DMS153 (cell line): ENCODE measurements at regions not wholly inside any gene's neighbourhood (a gene's known extent, or its start where the extent isn't known, plus 50 kb on each side); places are given as distances from the start of the nearest gene placed in this dataset.
"Not testable (repeated sequence)": the region's sequence is repeated elsewhere in the genome, so short reads cannot be mapped to it uniquely, and the experiment has no call there.

Experiments
- DNase-seq: peaks from one replicate; lab custom pipeline; 2025; lab: John Stamatoyannopoulos, UW

DNA sequence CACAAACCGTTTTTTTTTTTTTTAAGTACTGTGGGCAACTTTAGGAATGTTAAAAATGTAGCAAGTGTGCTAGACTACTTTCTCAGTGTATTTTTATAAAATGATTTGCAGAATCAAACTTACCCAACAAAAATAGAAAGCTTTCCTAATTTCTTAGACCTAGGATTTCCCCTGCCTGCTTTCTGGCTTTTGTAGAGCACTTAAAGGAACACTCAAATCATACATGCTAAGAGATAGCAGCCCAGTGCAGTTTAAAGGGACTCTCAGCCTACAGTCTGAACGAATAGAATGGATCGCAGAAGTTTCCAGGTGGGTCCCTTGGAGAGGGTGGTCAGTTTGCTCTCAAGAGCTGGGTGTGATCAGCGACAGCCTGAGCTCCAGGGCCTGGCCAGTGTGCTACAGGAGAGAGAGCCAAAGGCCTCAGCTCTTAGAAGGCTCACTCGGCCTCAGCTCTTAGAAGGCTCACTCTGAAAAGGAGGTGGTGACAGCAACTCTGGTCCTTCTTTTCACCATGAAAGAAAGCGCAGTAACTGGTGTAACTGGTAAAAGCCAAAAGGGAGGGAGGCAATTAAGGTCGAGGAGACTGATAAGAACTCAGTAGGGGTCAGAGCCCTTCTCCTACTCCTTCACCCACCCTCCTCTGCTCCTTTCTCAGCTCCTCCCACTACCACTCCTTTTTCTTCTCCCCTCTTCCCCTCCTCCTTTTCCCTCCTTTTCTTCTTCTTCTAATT lies 142.4 kb downstream of the ZFP64 start:
- no peak for DNase-seq

DNA sequence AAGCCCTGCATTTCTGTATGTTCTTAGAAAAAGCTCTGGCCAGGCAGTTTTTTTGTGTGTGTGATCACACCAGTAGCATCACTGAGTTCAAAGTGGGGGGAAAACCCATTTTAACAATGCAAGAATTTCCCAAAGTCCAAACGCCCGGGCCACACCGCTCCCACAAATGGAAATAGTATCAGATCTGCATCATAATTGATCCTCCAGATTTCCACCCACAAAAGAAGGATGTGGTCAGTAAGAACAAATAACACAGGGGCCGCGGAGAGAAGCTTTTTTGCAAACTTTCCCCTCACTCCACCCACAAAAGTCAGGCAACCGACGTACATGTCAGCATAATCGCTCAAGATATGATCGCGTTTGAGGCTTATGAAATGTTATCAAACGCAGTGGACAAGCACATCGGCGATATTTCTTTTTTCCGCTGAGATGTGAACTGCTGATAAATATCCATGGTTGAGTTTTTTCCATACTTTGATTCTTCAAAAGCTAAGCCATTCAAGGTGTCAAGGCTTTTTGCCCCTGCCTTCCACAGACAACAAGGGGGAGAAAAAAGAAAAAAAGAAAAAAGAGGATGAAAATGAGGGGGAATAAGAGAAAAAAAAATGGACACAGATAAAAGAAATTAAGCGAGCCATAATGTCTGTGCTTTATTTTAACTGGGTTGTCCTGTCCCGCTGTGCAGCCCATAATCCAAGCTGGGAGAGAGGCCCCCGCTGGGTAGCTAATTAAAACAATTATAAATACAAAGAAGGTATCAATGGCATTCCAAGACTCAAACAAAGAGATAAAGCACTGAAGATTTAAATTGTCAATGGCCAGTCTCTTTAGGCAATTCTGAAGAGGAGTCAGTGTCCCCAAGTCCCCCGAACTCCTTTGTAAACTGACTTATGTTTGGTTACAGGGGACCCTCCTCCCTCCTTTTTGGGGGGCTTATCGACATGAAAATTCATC lies 143.5 kb downstream of the ZFP64 start:
- DNase-seq: no peak

DNA sequence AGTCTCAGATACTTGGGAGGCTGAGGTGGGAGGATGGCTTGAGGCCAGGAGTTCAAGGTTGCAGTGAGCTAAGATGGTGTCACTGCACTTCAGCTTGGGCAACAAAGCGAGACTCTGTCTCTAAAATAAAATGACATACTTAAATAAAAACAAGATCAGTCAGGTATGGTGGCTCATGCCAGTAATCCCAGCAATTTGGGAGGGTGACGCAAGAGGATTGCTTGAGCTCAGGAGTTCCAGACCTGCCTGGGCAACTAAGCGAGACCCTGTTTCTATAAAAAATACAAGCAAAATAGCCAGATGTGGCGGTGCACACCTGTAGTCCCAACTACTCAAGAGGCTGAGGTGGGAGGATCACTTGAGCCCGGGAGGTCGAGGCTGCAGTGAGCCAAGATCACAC lies 149.6 kb downstream of the ZFP64 start:
- no peak for DNase-seq

DNA sequence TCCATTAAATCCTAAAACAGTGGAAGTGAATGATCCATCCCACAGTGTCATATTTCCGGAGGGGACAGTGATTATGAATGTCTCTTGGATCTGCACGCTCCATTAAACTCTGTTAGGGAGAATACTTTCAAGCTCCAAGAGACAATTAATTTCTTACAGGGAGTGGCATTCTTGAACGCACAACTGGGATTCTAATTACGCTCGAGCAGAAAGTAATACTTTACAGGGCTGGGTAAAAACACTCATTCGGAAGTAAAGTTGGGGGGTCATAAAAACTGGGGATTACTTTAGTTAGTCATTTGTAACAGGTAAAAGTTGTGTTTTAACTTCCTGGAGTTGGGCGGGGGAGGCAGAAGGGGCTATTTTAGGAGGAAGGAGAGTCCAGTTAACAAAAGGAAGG lies 151.8 kb downstream of the ZFP64 start:
- DNase-seq: no peak

DNA sequence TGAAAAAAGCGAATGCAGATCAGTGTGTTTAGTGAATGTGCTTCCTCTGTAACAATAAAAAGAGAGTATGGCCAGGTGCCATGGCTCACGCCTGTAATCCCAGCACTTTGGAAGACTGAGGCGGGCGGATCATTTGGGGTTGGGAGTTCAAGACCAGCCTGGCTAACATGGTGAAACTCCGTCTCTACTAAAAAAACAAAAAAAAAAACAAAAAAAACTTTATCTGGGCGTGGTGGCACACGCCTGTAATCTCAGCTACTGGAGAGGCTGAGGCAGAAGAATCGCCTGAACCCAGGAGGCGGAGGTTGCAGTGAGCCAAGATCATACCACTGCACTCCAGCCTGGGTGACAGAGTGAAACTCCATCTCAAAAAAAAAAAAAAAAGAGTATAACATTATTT lies 152.9 kb downstream of the ZFP64 start:
- not testable (repeated sequence) for DNase-seq

DNA sequence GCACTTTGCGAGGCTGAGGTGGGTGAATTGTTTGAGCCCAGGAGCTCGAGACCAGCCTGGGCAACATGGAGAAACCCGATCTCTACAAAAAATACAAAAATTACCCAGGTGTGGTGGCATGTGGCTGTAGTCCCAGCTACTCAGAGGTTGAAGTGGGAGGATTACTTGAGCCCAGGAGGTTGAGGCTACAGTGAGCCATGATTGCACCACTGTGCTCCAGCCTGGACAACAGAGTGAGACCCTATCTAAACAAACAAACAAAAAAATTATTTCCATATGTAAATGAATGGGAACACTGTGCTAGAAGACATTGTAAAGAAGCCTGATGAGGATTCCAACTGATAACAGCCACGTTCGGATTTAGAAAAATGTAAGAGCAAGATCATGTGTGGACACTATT lies 154.2 kb downstream of the ZFP64 start:
- DNase-seq: no peak

DNA sequence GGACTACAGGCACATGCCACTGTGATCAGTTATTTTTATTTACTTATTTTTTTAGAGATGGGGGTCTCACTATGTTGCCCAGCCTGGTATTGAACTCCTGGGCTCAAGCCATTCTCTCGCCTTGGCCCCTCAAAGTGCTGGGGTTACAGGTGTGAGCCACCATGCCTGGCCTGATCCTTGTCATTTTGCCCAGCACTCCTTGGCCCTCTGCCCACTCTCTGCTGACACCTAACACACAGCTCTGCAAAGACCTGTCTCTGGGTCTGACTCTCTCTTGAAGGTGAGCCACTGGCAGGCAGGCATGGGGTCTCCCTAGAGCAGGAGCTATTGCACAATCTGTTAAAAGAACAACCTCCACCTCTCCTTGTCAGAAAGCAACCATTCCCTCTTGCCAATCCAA lies 155.6 kb downstream of the ZFP64 start:
- no peak for DNase-seq

DNA sequence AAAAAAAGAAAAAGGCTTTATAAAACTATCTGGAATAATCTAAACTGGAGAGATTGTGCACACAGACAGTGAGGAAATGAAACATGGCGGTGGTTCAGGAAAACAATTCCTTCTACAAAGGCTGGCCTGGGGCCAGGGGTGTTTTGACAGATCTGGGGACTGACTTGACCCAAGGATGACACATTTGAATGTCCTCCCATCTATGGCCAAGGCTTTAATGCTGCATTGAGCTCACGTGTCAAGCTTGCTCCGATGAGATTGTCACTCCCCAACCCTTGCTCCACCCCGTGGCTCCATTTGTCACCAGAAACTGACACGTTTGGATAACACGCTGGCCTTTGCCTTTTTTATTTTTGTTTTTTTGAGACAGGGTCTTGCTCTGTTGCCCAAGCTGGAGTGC lies 156.1 kb downstream of the ZFP64 start:
- DNase-seq: no peak

DNA sequence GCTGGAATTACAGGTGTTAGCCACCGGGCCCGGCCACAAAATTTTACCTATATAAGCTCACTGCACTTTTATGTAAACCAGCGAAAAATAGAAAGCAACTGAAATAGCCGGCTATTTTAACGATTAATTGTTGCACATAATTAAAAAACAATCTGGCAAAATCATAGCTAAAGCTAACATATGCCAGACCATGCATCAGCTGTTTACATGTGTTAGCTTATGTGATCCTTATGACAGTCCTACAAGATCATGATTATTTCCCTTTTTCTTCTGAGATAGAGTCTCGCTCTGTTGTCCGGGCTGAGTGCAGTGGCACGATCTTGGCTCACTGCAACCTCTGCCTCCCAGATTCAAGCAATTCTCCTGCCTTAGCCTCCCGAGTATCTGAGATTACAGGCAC lies 157.0 kb downstream of the ZFP64 start:
- no peak for DNase-seq

DNA sequence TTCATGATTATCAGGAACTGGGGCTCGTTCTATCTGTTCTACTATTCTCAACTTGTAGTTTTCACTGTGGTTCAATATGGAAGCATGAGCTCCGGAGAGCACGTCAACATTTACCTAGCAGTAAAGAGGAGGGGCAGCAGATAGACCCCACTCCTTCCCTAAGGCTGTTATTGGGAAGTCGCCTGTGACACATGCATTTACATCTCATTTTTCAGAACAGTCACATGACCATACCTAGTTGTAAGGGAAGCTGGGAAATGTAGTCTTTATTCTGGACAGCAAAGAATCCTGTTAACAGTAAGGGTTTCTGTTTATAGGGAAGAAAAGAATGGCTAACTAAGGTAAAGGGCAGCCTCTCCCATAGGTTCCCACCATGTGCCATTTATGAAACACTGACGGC lies 158.3 kb downstream of the ZFP64 start:
- DNase-seq: no peak

DNA sequence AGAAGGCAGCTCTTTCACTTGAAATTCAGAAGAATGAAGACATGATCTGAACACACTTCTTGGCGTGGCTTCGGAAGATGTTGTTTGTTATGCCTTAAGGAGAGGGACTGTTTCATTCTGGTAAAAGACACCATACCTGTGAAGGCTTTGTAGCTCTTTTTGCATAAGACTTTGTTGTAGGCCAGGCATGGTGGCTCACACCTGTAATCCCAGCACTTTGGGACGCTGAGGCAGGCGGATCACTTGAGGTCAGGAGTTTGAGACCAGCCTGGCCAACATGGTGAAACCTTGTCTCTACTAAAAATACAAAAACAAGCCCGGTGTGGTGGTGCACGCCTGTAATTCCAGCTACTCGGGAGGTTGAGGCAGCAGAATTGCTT lies 159.3 kb downstream of the ZFP64 start:
- not testable (repeated sequence) for DNase-seq

DNA sequence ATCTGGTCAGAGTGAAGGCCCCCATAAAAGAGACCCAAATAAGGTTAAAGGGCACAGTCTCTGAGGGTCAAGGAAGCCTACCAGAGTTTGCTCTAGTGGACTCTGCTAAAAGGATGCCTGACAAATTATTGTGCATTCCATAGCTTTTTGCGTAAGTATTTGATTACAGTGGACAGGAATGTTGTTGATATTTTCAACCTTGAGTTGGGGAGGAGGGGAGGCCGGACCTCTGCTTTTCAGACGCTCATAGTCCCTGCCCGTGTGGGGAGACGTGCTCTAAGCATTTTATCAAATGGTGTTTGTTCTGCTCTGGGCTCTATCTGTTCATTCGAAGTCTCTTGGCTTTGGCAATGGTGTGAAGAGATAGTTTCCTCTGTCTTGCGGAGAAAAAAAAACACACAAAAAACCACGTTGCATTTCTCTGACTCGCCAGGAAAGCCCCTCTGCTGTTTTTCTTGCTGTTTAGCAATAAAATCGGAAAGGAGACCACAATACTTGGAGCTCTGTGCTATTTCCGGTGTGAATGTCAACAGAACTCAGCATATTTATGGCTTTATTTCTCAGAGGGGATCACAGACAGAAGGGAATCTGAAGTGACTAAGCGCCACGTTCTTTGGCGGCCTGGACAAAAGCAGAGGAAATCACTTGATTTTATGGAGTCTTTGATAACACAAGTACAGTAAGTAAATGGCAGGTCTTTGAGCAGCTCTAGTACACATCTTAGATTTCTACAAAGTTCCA lies 159.8 kb downstream of the ZFP64 start:
- no peak for DNase-seq

DNA sequence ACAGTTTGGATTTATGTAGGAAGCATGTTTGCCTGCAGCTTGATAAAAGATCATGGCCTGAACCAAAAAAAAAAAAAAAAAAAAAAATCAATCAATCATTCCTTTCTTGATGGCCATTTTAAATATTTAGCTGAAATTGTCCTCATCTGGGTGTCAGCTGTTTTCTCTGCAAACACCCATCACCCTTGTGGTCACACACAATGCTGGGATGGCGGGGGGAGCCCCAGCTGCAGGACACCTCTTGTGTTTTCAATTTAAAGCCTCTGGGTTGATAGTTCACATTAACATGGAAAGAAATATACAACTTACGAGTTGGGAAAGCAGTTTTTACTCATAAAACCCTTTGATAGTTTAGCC lies 160.4 kb downstream of the ZFP64 start:
- DNase-seq: no peak

DNA sequence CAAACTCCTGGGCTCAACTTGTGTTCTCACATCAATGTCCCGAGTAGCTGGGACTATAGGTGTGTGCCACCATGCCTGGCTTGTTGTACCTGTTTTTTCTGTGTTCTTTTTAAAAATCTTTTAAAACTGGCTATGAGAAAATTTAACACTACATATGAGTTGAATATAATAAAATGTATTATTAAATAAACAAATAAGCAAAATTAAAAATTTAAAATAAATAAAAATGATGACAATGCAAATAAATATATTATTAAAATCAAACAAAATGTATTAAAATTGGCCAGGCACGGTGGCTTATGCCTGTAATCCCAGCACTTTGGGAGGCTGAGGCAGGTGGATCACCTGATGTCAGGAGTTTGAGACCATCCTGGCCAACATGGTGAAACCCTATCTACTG lies 162.4 kb downstream of the ZFP64 start:
- DNase-seq: not testable (repeated sequence)

DNA sequence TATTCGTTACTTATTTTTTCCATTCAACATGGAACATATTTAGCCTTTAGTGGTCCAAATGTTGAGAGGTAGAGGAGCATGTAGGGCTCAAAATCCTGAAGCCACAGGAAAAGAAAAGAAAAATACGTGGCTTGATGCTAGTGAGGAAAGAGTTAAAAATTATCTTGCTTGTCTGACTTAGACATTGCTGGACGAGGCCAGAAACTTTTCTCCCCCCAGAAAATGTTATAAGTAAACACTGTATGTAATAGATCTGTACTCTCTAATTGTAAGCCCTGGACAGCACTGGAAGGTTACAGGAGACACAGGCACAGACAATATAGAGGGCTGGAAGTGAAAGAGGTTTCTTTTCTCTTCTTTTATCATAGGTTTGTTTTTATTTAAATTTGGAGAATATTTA lies 165.6 kb downstream of the ZFP64 start:
- DNase-seq: no peak

DNA sequence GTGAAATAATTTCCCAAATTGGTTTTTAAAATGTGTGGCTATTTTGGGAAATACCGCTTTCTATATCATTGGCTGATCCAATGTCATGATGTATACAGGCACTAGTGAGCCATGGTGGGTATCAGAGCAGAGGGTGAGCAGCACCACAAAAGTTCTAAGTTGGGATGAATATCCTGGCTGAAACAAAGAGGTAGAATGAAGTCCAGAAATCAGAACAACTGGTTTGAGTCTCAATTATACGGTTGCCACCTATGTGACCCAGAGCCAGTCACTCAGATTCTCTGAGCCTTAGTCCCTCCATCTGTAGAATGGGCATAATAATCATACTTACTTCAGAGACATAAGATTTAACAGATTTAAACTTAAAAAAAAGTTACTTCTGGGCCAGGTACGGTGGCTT lies 172.3 kb downstream of the ZFP64 start:
- no peak for DNase-seq

DNA sequence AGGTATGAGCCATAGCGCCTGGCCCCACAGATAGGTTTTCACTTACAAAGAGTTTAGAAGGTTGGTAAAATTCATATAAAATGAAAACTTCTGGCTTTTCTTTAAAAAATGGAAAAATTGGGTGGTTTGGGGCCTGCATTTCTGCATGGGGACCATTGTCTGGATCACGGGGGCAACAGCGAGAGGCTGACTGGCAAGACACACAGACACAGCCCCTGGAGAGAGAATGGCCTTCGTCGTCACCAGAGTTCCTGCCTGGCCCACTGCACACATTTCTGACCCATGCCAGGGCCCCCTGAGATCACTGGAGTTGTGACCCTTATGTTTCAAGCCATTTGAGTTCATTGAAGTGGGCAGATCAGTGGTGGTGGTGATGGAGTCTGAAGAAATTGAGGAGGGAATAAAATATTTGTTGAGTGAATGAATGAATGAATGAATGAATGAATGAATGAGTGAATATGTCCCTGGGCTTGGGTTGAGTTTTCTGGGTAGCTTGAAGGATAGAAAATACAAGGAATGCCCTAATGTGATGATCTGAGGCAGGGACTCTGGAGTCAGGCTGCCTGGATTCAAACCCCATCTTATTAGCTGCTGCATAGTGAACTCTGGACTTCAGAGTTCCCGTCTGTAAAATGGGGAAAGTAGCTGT lies 173.8 kb downstream of the ZFP64 start:
- DNase-seq: no peak

DNA sequence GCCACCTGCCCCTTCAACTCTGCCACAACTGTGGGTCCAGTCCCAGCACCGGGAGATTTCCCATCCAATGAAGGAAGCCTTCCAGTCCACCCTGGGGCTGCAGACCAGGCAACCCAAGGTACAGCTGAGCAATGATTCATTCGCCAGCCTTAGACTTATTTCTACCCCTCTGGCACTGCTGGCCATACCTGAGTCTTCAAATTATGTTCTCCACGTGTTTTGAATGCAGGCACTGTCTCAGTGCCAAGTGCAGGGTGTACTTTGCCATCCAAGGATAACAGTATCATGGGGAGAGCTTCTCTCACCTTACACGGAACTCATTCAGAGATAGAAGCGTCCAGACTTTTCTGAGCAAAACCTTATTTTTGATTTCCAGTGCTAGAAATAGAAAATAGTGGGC lies 175.6 kb downstream of the ZFP64 start:
- no peak for DNase-seq

DNA sequence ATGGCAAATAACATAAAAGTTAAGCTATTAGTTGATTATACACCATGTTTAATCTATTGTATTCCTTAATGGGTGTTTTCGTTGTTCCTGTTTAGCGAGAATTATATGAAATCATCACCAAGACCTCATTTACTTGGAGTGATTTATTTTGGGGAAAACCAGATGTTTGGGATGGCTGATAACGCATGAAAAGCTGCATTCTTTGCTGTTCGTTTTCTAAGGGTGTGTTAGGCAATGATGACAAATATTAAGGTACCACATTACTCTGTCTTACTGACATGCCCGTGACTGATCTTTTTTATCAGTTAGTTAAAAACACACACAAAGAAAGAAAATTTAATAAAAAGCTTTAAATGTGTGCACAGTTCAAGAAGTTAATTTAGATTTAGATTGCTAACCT lies 176.4 kb downstream of the ZFP64 start:
- no peak for DNase-seq

DNA sequence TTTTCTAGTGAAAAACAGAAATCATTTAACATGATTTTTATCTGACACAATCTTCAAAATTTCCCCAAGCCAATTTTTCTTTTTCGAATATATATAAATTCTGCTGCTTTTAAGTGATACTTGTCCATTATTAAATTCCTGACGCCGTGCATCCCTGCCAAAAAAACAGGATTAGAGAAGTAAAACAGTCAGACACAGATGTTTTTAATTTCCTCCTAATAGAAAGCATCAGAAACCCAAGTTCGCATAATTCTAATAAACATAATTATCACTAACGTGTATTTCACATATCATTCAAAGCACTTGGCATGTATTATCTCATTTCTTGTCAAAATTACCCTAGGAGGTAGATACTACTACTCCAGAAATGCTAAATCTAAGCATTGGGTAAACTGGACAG lies 179.5 kb downstream of the ZFP64 start:
- no peak for DNase-seq

DNA sequence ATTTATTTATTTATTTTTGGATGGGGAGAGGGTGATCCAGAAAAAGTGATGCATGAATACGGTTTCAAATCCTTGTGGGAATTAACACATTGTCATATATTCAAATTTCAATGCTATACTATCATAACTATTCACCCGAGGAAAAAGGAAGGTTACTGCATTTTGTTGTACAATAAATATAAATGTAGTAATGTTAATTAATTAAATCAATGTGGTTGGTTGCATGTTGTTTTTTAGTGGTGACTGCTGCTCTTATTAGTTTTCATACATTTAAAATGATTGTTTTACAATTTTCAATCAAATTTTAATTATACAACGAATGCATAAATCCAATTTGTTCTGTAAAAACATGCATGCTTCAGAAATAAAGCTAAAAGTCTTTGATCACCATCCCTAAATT lies 180.5 kb downstream of the ZFP64 start:
- no peak for DNase-seq

DNA sequence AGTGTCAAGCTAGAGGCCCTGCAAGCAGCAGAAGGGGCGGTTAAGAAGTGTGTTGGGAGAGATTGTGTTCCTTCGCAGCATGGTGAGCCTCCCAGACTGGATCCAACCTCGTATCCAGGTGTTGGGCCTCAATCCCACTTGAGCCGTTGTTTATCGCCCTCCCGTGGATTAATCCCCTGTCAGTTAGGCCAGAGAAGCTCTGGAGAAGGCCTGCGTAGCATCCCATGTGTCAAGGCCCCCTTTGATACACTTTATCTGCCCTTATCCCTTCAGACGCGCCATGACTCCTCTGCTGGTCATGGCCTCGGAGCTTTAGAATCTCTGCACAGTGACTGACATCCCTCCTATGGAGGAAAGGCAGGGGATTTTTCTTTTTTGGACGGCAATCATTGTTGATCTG lies 181.0 kb downstream of the ZFP64 start:
- no peak for DNase-seq
